GM10266 (cell line): ENCODE measurements at regions not wholly inside any gene's neighbourhood (a gene's known extent, or its start where the extent isn't known, plus 50 kb on each side); places are given as distances from the start of the nearest gene placed in this dataset.

ENCODE experiments used
- DNase-seq: peaks from one replicate; pipeline ENCODE4 v3.0.0; 2012; ENCODE audit errors: extremely low spot score
- TF ChIP-seq, protein P1 (sequence below): IDR thresholded peaks from 2 replicates; pipeline ENCODE4 v1.5.1; 2012; ENCODE audit warnings: mild to moderate bottlenecking, low read depth; ENCODE audit not compliant: control insufficient read depth, insufficient read depth; ENCODE audit errors: missing control alignments

DNA sequence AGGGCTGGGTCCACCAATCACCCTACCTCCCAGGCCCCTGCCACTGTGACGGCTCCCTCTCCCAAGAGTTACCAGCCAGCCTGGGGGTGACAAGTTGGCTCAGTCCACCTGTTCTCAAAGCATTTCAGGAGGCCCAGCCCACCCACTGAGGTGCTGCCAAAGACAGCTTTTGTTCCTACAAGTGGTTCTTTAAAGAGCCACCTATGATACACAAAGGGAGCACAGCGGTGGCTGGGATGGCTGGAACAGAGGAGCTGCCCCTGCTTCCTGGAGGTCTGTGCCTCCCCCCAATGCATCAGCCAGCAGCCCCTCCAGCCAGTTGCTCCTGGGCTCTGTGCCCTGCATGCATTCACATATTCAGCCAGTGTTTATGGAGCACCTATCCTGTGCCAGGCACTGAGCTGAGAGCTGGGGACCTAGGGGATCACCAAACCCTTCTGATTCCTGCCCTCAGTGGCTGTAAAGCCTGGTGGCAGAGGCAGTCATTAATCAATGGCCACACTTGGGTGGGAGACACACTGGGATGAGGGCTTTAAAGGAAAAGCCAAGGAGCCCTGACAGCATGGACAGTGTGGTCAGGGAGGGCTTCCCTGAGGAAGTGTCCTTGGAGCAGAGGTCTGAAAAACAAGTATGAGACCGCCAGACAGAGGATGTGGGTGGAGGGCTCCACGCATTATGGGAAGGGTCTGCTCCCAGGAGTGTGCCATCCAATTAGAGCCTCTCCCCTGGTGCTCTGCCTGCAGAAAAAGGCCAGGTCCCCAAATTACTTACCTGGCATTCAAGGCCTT, 107.1 kb upstream of the LINGO1 start:
- DNase-seq, result no peak
- TF ChIP-seq, protein P1, sequence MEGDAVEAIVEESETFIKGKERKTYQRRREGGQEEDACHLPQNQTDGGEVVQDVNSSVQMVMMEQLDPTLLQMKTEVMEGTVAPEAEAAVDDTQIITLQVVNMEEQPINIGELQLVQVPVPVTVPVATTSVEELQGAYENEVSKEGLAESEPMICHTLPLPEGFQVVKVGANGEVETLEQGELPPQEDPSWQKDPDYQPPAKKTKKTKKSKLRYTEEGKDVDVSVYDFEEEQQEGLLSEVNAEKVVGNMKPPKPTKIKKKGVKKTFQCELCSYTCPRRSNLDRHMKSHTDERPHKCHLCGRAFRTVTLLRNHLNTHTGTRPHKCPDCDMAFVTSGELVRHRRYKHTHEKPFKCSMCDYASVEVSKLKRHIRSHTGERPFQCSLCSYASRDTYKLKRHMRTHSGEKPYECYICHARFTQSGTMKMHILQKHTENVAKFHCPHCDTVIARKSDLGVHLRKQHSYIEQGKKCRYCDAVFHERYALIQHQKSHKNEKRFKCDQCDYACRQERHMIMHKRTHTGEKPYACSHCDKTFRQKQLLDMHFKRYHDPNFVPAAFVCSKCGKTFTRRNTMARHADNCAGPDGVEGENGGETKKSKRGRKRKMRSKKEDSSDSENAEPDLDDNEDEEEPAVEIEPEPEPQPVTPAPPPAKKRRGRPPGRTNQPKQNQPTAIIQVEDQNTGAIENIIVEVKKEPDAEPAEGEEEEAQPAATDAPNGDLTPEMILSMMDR, result no peak

GRCh38 chr15:77738441-77739302, 106.0 kb upstream of the LINGO1 start:
- no peak for DNase-seq

GRCh38 chr15:77738038-77738370, 105.3 kb upstream of the LINGO1 start:
- TF ChIP-seq, protein P1, result no peak
- no peak for DNase-seq

More at GRCh38 chr15:77738441-77739302, 106.0 kb upstream of the LINGO1 start:
- TF ChIP-seq, protein P1, result no peak

DNA sequence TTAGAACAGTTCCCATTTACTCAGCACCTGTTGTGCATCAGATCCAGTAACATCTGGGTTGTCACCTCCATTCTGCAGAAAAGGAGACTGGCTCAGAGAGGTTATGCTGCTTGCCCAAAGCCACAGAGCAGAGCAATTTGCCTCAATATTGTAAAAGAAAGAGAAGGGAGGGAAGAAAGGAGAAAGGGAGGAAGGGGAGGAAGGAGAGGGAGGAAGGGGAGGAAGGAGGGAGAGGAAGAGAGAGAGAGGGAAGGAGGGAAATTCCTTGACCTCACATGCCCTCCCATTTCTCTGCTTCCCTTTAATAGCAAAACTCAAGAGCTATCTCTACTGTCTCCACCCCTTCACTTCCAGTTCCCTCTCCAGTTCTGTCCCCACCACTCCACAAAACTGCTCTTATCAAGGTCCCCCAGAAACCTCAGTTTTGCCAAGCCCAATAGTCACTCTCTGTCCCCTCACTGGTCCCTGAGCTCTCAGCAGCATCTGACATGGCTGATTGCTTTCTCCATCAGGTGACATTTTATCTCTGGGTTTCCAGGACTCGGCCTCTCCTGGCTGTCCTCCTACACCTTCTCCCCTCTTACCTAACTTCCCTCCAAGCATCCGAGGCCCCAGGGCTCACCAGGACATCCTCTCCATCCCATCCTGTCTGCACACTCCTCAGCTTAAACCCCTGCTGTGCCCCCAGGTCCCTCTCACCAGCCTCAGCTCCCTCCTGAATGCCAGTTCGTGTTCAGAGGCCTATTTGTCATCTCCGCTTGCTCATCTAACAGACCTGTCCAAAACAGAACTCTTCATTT, 104.7 kb upstream of the LINGO1 start:
- no peak for DNase-seq
- TF ChIP-seq, protein P1, result no peak

GRCh38 chr15:77734306-77734705, 101.6 kb upstream of the LINGO1 start:
- TF ChIP-seq, protein P1, result no peak
- no peak for DNase-seq

DNA sequence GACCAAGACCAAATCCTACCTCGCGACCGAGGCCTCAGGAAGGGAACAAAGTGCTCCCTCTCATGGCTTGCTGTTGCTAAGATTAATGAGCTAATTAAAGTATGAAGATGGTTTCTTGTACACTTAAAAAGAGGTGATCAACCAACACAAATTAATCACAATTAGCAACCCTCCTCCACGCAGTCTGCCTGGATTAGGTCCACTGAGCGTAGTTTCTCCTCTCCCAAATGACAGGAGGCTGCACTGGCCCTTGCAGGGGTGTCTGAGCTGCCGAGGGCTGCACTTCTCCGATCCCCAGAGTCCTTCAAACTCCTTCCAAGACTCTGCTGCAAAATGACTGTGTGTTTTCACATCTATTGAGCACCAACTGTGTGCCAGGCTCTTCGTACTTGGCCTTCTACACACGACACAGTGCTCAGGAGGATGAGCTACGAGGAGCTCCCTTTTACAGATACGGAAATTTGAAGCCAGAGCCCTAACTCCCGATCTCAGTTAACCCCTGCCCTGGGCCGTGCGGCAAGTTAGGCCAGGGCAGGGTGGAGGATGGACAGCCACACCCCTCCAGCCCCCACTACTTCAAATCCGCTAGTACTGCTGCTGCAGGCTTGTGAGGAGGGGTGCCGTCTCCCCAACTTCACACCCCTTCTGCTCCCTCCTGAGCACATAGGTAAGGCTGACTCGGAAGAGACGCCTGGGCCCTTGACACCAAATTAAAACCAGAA, 101.0 kb upstream of the LINGO1 start:
- no peak for DNase-seq
- TF ChIP-seq, protein P1, result no peak
